ENCODE measurements at regions not wholly inside any gene's neighbourhood (a gene's known extent, or its start where the extent isn't known, plus 50 kb on each side); places are given as distances from the start of the nearest gene placed in this dataset.

GRCh38 chr12:92603741-92604432 is 98.9 kb upstream of the PLEKHG7 start:
- no peak for DNase-seq
- TF ChIP-seq POLR2A (IDR thresholded peaks at IDR 0.05) (no peak), CTCF (IDR thresholded peaks at IDR 0.05) (no peak)
- intact Hi-C loops (cut with DNase I) = no loop called here
- Histone ChIP-seq H3K9me3 (no peaks in the 10 kb centered on the region), H3K27me3 (no peaks in the 10 kb centered on the region), H3K4me1 (no peaks in the 10 kb centered on the region), H3K27ac (no peak overlapping the region), H3K4me3 (replicated peaks in 1 of 3) (no peak overlapping the region), H3K36me3 (no peaks in the 10 kb centered on the region)
- 90 to 93% methylated on average over 2 of the region's 2 CpGs for WGBS, 2 donors

GRCh38 chr12:92602930-92603623 is 99.7 kb upstream of the PLEKHG7 start:
- H3K27ac ChIP-seq = no peak overlapping the region
- TF ChIP-seq POLR2A (IDR thresholded peaks at IDR 0.05) (no peak), CTCF (IDR thresholded peaks at IDR 0.05) (no peak)
- WGBS, 2 donors = 91 to 92% methylated on average over 2 of the region's 2 CpGs

GRCh38 chr12:92602476-92602875 is 100.3 kb upstream of the PLEKHG7 start:
- 90 to 91% methylated on average over 2 of the region's 2 CpGs for WGBS, 2 donors

More at GRCh38 chr12:92602930-92603623, 99.7 kb upstream of the PLEKHG7 start:
- no peak for DNase-seq
- H3K4me3 ChIP-seq (replicated peaks in 1 of 3) = no peak overlapping the region
- no peaks in the 10 kb centered on the region for H3K27me3 ChIP-seq
- intact Hi-C loops (cut with DNase I) = no loop called here
- H3K36me3 ChIP-seq = no peaks in the 10 kb centered on the region
- H3K4me1 ChIP-seq = no peaks in the 10 kb centered on the region
- H3K9me3 ChIP-seq = no peaks in the 10 kb centered on the region

DNA sequence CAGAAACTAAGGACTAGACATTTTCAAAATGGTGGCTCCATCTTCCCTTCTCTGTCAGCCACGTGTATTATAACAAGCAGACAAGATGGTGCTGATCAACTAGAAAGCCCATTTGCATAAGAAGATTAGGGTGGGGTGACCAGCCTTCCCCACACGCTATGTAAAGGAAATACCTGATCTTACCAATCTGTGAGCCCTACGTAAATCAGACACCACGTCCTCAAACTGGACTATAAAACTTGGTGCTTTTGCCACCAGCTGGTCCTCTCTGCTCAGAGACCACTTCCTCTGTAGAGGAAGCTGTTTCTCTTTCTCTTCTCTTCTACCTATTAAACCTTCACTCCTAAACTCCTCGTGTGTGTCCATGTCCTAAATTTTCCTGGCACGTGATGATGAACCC is 101.1 kb upstream of the PLEKHG7 start:
- H3K27me3 ChIP-seq = no peaks in the 10 kb centered on the region
- no peak overlapping the region for H3K27ac ChIP-seq
- no peaks in the 10 kb centered on the region for H3K9me3 ChIP-seq
- TF ChIP-seq POLR2A (IDR thresholded peaks at IDR 0.05) = no peak
- no peak for TF ChIP-seq CTCF (IDR thresholded peaks at IDR 0.05)
- H3K36me3 ChIP-seq = no peaks in the 10 kb centered on the region
- WGBS, 2 donors = 85 to 87% methylated on average over 6 of the region's 6 CpGs
- no peak for DNase-seq
- intact Hi-C loops (cut with DNase I) = no loop called here
- no peak overlapping the region for H3K4me3 ChIP-seq (replicated peaks in 1 of 3)
- H3K4me1 ChIP-seq = no peaks in the 10 kb centered on the region

More at GRCh38 chr12:92602476-92602875, 100.3 kb upstream of the PLEKHG7 start:
- H3K27me3 ChIP-seq = no peaks in the 10 kb centered on the region
- H3K4me3 ChIP-seq (replicated peaks in 1 of 3) = no peak overlapping the region
- no peak for TF ChIP-seq POLR2A (IDR thresholded peaks at IDR 0.05)
- TF ChIP-seq CTCF (IDR thresholded peaks at IDR 0.05) = no peak
- no peaks in the 10 kb centered on the region for H3K9me3 ChIP-seq
- no peak overlapping the region for H3K27ac ChIP-seq
- intact Hi-C loops (cut with DNase I) = no loop called here
- no peaks in the 10 kb centered on the region for H3K4me1 ChIP-seq
- H3K36me3 ChIP-seq = no peaks in the 10 kb centered on the region
- no peak for DNase-seq

- TF ChIP-seq POLR2A (IDR thresholded peaks at IDR 0.05) = no peak
- TF ChIP-seq CTCF (IDR thresholded peaks at IDR 0.05) = no peak
- intact Hi-C loops (cut with DNase I) = no loop called here
- no peaks in the 10 kb centered on the region for H3K9me3 ChIP-seq
- H3K36me3 ChIP-seq = no peaks in the 10 kb centered on the region
- no peak for DNase-seq
- H3K4me3 ChIP-seq (replicated peaks in 1 of 3) = no peak overlapping the region
- H3K27me3 ChIP-seq = no peaks in the 10 kb centered on the region
- no peak overlapping the region for H3K27ac ChIP-seq
- no peaks in the 10 kb centered on the region for H3K4me1 ChIP-seq
Measured at GRCh38 chr12:92601176-92601575, 101.6 kb upstream of the PLEKHG7 start.

All from thyroid gland (tissue), 4 donors.